ENCODE measurements at regions not wholly inside any gene's neighbourhood (a gene's known extent, or its start where the extent isn't known, plus 50 kb on each side); places are given as distances from the start of the nearest gene placed in this dataset.

DNA sequence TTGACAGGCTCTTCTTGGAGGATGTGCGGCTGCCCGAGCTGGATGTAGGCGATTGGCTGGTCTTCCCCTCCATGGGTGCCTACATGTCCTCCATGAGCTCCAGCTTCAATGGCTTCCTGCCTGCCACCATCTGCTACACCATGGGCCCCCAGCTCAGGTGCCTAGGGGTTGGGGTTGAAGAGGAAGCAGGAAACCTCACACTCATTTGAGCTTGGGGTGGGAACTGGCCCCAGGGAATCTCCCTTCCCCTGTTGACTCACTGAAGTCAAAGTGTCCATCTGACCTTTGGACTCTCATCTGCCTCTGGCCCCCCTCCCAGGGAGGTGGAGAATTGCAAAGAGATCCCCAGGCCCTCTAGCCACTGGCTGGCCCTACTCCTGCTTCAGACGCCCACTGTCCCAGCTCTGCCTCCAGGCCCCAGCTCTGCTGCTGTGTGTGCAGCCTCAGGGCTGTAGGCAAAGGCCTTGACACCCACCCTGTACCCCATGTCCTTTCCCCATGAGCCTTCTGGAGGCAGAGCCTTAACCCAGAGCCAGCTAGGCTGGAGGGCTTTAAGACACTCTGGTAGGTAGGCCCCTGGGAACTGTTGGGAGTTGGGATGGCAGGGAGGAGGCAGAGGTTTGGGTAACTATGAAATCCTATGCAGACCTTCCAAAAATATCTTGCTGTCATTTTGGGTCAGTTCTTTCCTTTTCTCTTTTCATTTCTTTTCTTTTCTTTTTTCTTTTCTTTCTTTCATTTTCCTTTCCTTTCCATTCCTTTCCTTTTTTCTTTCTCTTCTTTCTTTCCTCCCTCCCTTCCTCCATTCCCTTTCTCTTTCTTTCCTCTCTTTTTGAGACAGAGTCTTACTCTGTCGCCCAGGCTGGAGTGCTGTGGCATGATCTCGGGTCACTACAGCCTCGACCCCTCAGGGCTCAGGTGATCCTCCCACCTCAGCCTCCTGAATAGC is 66.9 kb upstream of the TINAGL1 start:
- TF ChIP-seq YY1 (IDR thresholded peaks at IDR 0.05; ENCODE audit: insufficient read depth, insufficient read length) (no peak), SUZ12 (IDR thresholded peaks at IDR 0.05; ENCODE audit: extremely low read depth, insufficient read depth, insufficient read length) (no peak), ZNF274 (IDR thresholded peaks at IDR 0.05; ENCODE audit: low read depth, low read length) (no peak)

All from NT2/D1 (cell line).